ENCODE measurements at regions not wholly inside any gene's neighbourhood (a gene's known extent, or its start where the extent isn't known, plus 50 kb on each side); places are given as distances from the start of the nearest gene placed in this dataset.

- Histone ChIP-seq H3K27ac (no peak overlapping the region), H3K9me3 (no peaks in the 10 kb centered on the region), H3K36me3 (no peaks in the 10 kb centered on the region), H3K4me1 (peaks cover 0 to 31% (median 0%) of the 10 kb centered on the region in 3 donors), H3K27me3 (no peaks in the 10 kb centered on the region), H3K4me3 (no peak overlapping the region)
- no peak for ATAC-seq
- TF ChIP-seq EP300 (IDR thresholded peaks at IDR 0.05): no peak
- peak in 3 of 4 experiments; percentile 16 to 55 (median 53) for TF ChIP-seq CTCF (IDR thresholded peaks at IDR 0.05)
- no peak for TF ChIP-seq POLR2A (IDR thresholded peaks at IDR 0.05)
- no peak for TF ChIP-seq POLR2AphosphoS5 (IDR thresholded peaks at IDR 0.05)
- 46 to 49% methylated on average over 5 of the region's 5 CpGs for WGBS, 2 donors (ENCODE audit: low coverage in 1 of 2)
These were observed 201.7 kb downstream of the NRIP1 start for GRCh38 chr21:14862794-14863720.

GRCh38 chr21:14858311-14858710, 206.5 kb downstream of the NRIP1 start:
- Histone ChIP-seq H3K27ac (no peak overlapping the region), H3K4me1 (no peaks in the 10 kb centered on the region), H3K4me3 (no peak overlapping the region), H3K9me3 (no peaks in the 10 kb centered on the region), H3K27me3 (no peaks in the 10 kb centered on the region), H3K36me3 (no peaks in the 10 kb centered on the region)
- no peak for ATAC-seq
- WGBS, 2 donors (ENCODE audit: low coverage in 1 of 2): 88 to 100% methylated on average over 2 of the region's 2 CpGs
- TF ChIP-seq POLR2A (IDR thresholded peaks at IDR 0.05) (no peak), CTCF (IDR thresholded peaks at IDR 0.05) (no peak), POLR2AphosphoS5 (IDR thresholded peaks at IDR 0.05) (no peak), EP300 (IDR thresholded peaks at IDR 0.05) (no peak)

GRCh38 chr21:14857529-14857928, 207.3 kb downstream of the NRIP1 start:
- no peak for ATAC-seq
- 57 to 64% methylated on average over 1 to 2 of the region's 2 CpGs for WGBS, 2 donors (ENCODE audit: low coverage in 1 of 2)
- no peak overlapping the region for H3K27ac ChIP-seq
- no peaks in the 10 kb centered on the region for H3K36me3 ChIP-seq
- H3K4me3 ChIP-seq: no peak overlapping the region
- no peaks in the 10 kb centered on the region for H3K27me3 ChIP-seq
- no peak for TF ChIP-seq EP300 (IDR thresholded peaks at IDR 0.05)
- no peak for TF ChIP-seq CTCF (IDR thresholded peaks at IDR 0.05)
- TF ChIP-seq POLR2AphosphoS5 (IDR thresholded peaks at IDR 0.05): no peak
- TF ChIP-seq POLR2A (IDR thresholded peaks at IDR 0.05): no peak
- H3K4me1 ChIP-seq: no peaks in the 10 kb centered on the region
- H3K9me3 ChIP-seq: no peaks in the 10 kb centered on the region

GRCh38 chr21:14850394-14850793, 214.4 kb downstream of the NRIP1 start:
- H3K9me3 ChIP-seq: no peaks in the 10 kb centered on the region
- no peaks in the 10 kb centered on the region for H3K4me1 ChIP-seq
- no peak overlapping the region for H3K27ac ChIP-seq
- TF ChIP-seq POLR2AphosphoS5 (IDR thresholded peaks at IDR 0.05) (no peak), EP300 (IDR thresholded peaks at IDR 0.05) (no peak), POLR2A (IDR thresholded peaks at IDR 0.05) (no peak), CTCF (IDR thresholded peaks at IDR 0.05) (no peak)
- no peak for ATAC-seq
- no peaks in the 10 kb centered on the region for H3K36me3 ChIP-seq
- no peak overlapping the region for H3K4me3 ChIP-seq
- H3K27me3 ChIP-seq: no peaks in the 10 kb centered on the region

GRCh38 chr21:14846621-14847020, 218.2 kb downstream of the NRIP1 start:
- H3K27ac ChIP-seq: no peak overlapping the region
- ATAC-seq: no peak
- H3K36me3 ChIP-seq: no peaks in the 10 kb centered on the region
- H3K9me3 ChIP-seq: no peaks in the 10 kb centered on the region
- H3K27me3 ChIP-seq: no peaks in the 10 kb centered on the region
- TF ChIP-seq CTCF (IDR thresholded peaks at IDR 0.05): no peak
- no peak for TF ChIP-seq EP300 (IDR thresholded peaks at IDR 0.05)
- TF ChIP-seq POLR2AphosphoS5 (IDR thresholded peaks at IDR 0.05): no peak
- TF ChIP-seq POLR2A (IDR thresholded peaks at IDR 0.05): no peak
- H3K4me3 ChIP-seq: no peak overlapping the region
- H3K4me1 ChIP-seq: no peaks in the 10 kb centered on the region
